AG08395 (cell line): ENCODE measurements at regions not wholly inside any gene's neighbourhood (a gene's known extent, or its start where the extent isn't known, plus 50 kb on each side); places are given as distances from the start of the nearest gene placed in this dataset.
"Not testable (repeated sequence)": the region's sequence is repeated elsewhere in the genome, so short reads cannot be mapped to it uniquely, and the experiment has no call there.

Source experiments
- DNase-seq: peaks from one replicate; pipeline ENCODE4 v3.0.0; 2012; ENCODE audit warnings: mixed read lengths, low spot score

DNA sequence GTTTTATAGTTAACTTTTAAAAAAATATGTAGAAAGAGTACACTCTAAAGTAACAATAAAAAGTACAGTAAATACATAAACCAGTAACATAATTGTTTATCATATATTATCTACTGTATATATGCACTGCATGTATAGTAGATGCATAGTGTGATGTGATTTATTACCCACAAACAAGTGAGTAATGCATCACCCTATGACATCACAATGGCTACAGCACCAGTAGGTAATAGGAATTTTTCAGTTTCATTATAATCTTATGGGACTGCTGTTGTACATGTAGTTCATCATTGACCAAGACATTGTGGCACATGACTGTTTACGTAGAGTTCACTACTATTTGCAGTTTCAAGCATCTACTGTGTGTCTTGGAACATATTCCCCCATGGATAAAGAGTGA is 1047.2 kb downstream of the ROBO2 start:
- no peak for DNase-seq

DNA sequence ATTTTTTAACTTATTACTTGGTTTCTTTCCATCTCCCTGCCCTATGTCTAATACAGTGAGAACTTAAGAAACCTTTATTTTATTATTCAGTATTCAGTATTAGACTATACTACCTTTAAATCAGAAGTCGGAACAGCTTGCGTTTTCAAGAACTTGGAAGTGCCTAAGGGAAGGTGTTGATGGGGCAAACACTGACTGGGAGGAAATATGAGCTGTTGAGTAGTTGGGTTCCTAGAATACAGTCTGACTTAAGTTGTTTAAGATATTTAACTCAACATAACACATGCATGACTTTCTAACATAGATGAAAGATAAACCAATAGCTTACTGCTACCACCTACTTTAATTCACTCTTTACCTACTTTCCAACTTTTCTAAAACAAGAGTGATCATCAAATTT is 1048.1 kb downstream of the ROBO2 start:
- DNase-seq: no peak

DNA sequence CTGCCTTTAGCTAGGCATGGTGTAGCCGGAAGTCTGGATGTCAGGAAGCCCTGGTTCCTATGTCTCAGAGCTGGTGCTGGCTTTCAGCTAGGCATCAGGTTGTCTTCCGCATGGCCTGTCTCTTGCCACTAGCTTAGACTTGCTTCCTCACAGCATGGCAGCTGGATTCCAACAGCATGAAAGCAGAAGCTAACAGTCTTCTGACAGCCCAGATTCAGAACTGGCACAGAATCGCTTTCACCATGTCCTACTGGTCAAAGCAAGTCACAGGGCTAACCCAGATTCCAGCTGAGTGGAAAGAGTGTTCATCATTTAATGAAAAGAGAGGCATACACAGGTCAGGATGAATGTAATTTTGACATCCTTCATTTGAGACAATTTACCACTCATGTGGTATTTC is 1050.5 kb downstream of the ROBO2 start:
- DNase-seq: no peak

- DNase-seq: no peak
These were observed 1051.7 kb downstream of the ROBO2 start for GRCh38 chr3:78091478-78092119.

- not testable (repeated sequence) for DNase-seq
These were observed 1052.7 kb downstream of the ROBO2 start for GRCh38 chr3:78092574-78092973.

DNA sequence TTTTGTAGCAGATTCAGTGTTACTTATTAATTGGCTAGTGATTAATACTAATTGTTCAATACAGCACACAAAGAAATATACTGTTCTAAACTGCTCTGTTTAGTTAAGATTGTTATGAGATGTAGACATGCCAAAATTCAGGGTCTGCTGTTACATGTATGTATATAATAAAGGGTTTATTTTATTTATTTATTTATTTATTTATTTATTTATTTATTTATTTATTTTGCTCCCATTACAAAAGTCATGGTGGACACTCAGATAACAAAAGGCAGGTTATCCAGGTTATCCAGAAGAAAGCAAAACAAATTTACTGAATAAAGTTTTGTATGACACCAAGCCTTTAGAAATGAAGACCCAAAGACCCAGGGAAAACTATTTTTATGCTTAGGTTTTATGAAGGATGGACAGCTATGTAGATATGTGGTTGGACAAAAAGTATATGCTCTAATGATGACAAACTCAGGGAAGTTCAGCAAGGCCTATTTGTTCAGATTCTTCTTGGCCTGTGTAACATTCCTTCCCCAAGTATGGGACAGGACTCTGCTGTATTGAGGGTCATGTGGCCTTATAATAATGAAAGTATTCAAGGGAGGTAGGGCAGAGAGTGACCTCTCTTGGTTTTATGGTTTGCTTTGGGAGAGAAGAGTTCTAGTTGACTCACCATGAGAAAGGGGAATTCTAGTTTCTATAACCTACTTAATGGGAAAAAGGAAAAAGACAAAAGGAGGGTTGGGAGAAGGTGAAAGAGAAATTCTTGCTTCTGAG is 1056.8 kb downstream of the ROBO2 start:
- no peak for DNase-seq

- DNase-seq: no peak
These were observed 1058.5 kb downstream of the ROBO2 start for GRCh38 chr3:78098367-78098766.

GRCh38 chr3:78101384-78101783 is 1061.5 kb downstream of the ROBO2 start:
- DNase-seq: peak; percentile 35

DNA sequence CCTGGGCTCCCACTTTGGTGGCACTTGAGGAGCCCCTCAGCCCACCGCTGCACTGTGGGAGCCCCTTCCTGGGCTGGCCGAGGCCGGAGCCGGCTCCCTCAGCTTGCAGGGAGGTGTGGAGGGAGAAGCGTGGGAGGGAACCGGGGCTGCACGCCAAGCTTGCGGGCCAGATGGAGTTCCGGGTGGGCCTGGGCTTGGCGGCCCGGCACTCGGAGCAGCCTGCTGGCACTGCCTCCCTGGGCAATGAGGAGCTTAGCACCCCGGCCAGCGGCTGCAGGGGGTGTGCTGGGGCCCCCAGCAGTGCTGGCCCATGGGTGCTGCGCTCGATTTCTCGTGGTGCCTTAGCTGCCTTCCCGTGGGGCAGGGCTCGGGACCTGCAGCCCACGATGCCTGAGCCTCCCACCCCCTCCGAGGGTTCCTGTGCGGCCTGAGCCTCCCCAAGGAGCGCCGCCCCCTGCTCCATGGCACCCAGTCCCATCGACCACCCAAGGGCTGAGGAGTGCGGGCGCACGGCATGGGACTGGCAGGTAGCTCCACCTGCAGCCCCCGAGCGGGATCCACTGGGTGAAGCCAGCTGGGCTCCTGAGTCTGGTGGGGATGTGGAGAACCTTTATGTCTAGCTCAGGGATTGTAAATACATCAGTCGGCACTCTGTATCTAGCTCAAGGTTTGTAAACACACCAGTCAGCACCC is 1068.5 kb downstream of the ROBO2 start:
- not testable (repeated sequence) for DNase-seq

GRCh38 chr3:78112291-78113010 is 1072.6 kb downstream of the ROBO2 start:
- no peak for DNase-seq

GRCh38 chr3:78115983-78116382 is 1076.1 kb downstream of the ROBO2 start:
- no peak for DNase-seq

- DNase-seq: no peak
These were observed 1077.0 kb downstream of the ROBO2 start for GRCh38 chr3:78116874-78117273.

GRCh38 chr3:78123058-78123457 is 1083.2 kb downstream of the ROBO2 start:
- no peak for DNase-seq

DNA sequence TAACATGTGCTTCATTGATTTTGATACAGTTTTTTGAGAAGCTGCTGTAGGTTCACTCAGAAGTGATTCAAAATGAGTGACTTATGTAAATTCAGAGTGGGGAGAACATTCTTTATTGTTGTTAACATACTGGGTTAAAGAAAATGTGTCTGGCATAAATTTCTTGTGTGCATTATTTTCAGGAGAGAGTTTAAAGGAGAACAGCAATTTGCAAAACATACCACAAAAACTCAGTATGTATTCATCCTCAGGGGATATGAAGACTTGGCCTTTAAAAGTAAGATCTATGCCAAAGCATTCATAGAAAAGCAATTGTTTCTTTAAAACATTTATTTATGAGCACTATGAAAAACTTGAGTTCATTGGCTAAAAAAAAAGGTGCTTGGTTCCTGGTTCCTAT is 1089.8 kb downstream of the ROBO2 start:
- no peak for DNase-seq

- no peak for DNase-seq
These were observed 1090.9 kb downstream of the ROBO2 start for GRCh38 chr3:78130741-78131290.

GRCh38 chr3:78134496-78134895 is 1094.6 kb downstream of the ROBO2 start:
- DNase-seq: no peak

DNA sequence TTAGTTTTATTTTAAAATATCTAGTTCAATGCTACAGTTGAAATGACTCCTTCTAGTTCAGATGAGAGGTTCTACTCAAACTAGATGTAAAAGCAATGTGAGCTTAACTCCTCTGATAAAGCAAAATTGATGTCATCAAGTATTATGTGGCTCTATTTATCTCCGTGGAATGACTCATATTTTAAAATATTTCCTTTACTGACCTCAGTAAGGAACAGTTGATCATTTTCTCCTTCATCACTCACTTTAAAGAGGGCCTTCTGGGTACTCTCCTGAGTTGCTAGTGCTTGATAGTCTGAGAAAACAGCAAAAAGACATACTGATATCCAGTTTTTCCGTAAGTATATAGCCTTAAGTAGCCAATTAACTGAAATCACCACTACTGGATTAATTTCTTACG is 1099.3 kb downstream of the ROBO2 start:
- no peak for DNase-seq

- DNase-seq: no peak
These were observed 1100.4 kb downstream of the ROBO2 start for GRCh38 chr3:78140274-78140673.

GRCh38 chr3:78140866-78141265 is 1101.0 kb downstream of the ROBO2 start:
- DNase-seq: no peak

- no peak for DNase-seq
These were observed 1101.4 kb downstream of the ROBO2 start for GRCh38 chr3:78141269-78141668.

GRCh38 chr3:78143000-78143399 is 1103.1 kb downstream of the ROBO2 start:
- DNase-seq: no peak
